ENCODE measurements at regions not wholly inside any gene's neighbourhood (a gene's known extent, or its start where the extent isn't known, plus 50 kb on each side); places are given as distances from the start of the nearest gene placed in this dataset.

DNA sequence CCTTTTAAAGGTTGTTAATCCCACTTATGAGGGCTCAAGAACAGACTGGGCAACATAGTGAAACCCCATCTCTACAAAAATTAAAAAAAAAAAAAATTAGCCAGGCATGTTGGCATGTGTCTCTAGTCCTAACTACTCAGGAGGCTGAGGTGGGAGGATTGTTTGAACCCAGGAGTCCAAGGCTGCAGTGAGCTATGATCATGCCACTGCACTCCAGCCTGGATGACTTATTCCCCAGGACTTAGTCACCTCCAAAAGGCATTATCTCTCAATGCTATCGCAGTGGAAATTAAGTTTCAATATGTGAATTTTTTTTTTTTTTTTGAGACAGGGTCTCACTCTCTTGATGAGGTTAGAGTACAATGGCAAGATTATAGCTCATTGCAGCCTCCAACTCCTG is 61.2 kb upstream of the TRIM24 start:
- intact Hi-C loops (cut with micrococcal nuclease), result no loop called here
- ChIA-PET POLR2A (interaction anchor here (0.6 kb wide), 2 partner anchors 131 to 256 kb away, joined by 3 to 5 read pairs; no protein-coding TSS in a partner anchor), CTCF (no interaction called here)
- Mint-ChIP-seq H3K27me3 (no peaks in the 10 kb centered on the region), H3K4me3 (no peak overlapping the region), H3K27ac (no peak overlapping the region), H3K4me1 (ENCODE audit: low read depth) (no peaks in the 10 kb centered on the region), H3K36me3 (no peaks in the 10 kb centered on the region), H3K9me3 (no peaks in the 10 kb centered on the region)
- no peak for DNase-seq

DNA sequence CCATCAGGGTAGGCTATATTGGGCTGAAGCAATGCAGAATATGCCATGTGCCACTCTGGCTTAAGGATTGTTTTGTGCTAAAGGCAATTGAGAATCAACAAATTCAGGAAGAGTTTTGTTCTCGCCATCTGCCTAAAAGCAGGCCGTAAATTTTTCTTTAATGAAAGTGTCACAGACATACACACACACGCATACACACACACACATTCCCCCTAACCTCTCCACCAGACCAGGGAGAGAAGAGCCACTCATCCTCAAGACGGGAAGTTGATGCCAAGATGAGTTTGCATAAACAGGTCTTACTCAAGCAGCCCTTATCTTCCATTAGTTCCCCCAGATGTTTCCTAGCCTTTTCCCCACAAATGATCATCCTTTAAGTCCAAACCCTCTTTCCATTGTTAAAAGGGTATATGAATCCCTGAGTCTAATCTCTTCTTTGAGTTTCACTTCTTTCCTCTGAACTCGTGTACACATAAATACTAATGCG is 59.6 kb upstream of the TRIM24 start:
- Mint-ChIP-seq H3K9me3 (peaks cover 3% of the 10 kb centered on the region), H3K36me3 (no peaks in the 10 kb centered on the region)

DNA sequence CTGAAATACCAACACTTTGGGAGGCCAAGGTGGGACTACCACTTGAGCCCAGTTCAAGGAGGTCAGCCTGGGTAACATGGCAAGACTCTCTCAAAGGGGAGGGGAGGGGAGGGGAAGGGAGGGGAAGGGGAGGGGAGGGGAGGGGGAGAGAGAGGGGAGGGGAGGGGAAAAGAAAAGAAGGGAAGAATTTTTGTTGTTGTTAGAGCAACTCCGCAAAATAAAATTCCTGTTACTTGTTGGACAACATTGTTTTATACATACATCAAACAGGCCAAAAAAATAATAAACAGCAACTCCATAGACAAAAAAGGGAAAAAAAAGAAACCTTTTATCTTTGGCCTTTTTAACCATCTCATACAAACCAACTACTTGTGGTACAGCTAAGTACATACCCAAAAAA is 57.3 kb upstream of the TRIM24 start:
- no peak overlapping the region for H3K4me3 Mint-ChIP-seq
- H3K27me3 Mint-ChIP-seq, result peaks cover 2% of the 10 kb centered on the region
- peaks cover 3% of the 10 kb centered on the region for H3K9me3 Mint-ChIP-seq
- ChIA-PET CTCF (no interaction called here), POLR2A (no interaction called here)
- H3K27ac Mint-ChIP-seq, result no peak overlapping the region
- H3K36me3 Mint-ChIP-seq, result no peaks in the 10 kb centered on the region
- H3K4me1 Mint-ChIP-seq (ENCODE audit: low read depth), result no peaks in the 10 kb centered on the region
- DNase-seq, result no peak
- intact Hi-C loops (cut with micrococcal nuclease), result no loop called here

More for the DNA sequence above, 59.6 kb upstream of the TRIM24 start:
- DNase-seq, result no peak
- ChIA-PET CTCF (no interaction called here), POLR2A (no interaction called here)
- no peak overlapping the region for H3K4me3 Mint-ChIP-seq
- H3K4me1 Mint-ChIP-seq (ENCODE audit: low read depth), result no peaks in the 10 kb centered on the region
- intact Hi-C loops (cut with micrococcal nuclease), result no loop called here
- H3K27ac Mint-ChIP-seq, result no peak overlapping the region
- no peaks in the 10 kb centered on the region for H3K27me3 Mint-ChIP-seq

DNA sequence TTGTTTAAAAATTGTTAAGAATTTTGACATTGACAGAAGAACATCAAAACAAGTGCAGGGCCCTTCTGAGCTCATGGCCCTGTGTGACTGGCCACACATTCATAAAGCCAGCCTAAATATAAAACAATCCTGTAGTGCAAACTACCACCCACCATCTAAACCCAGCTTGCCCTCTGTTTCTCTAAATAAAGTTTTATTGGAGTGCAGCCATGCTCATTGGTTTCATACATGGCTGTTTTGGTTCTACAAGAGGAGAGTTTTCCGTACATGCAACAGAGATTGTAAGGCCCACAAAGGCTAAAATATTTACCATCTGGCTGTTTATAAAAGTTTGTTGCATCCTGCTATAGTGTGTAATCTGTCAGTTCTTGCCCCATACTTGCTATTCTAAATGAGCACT is 54.6 kb upstream of the TRIM24 start:
- peaks cover 3% of the 10 kb centered on the region for H3K27me3 Mint-ChIP-seq
- intact Hi-C loops (cut with micrococcal nuclease), result no loop called here
- no peak overlapping the region for H3K27ac Mint-ChIP-seq
- no peak for DNase-seq
- peaks cover 3% of the 10 kb centered on the region for H3K9me3 Mint-ChIP-seq
- no peak overlapping the region for H3K4me3 Mint-ChIP-seq
- POLR2A ChIA-PET, result no interaction called here
- CTCF ChIA-PET, result no interaction called here
- H3K4me1 Mint-ChIP-seq (ENCODE audit: low read depth), result no peaks in the 10 kb centered on the region
- H3K36me3 Mint-ChIP-seq, result no peaks in the 10 kb centered on the region

DNA sequence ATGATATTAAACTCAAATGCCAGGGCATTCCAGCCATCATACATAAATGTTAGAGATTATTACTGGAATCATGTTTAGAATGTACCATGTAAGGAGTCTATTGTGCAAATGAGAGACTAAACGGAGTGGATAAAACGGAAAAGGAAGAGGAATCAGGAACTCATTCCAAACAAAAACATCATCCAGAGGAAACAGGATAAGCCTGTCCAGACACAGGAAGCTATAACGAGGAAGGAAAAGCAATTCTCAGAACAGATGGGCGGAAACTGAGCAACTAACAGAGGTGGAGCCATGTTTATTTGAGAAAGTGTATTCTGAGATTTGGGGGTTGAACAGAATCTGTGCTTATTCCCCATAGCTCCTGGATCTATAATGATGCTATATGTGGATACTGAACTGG is 52.3 kb upstream of the TRIM24 start:
- H3K27ac Mint-ChIP-seq, result no peak overlapping the region
- CTCF ChIA-PET, result no interaction called here

More for the DNA sequence above, 52.3 kb upstream of the TRIM24 start:
- Mint-ChIP-seq H3K4me3 (no peak overlapping the region), H3K9me3 (peaks cover 3% of the 10 kb centered on the region), H3K36me3 (no peaks in the 10 kb centered on the region), H3K27me3 (peaks cover 6% of the 10 kb centered on the region), H3K4me1 (ENCODE audit: low read depth) (no peaks in the 10 kb centered on the region)
- POLR2A ChIA-PET, result no interaction called here
- DNase-seq, result no peak
- intact Hi-C loops (cut with micrococcal nuclease), result no loop called here
